ENCODE measurements at regions not wholly inside any gene's neighbourhood (a gene's known extent, or its start where the extent isn't known, plus 50 kb on each side); places are given as distances from the start of the nearest gene placed in this dataset.

- TF ChIP-seq EZH2 (optimal IDR thresholded peaks at IDR 0.05; ENCODE audit: low read depth, low read length) (no peak), EZH2phosphoT487 (IDR thresholded peaks at IDR 0.05; ENCODE audit: low read length) (no peak)
- Histone ChIP-seq H3K27me3 (replicated peaks; ENCODE audit: insufficient read depth, low read length) (no peaks in the 10 kb centered on the region), H3K27ac (ENCODE audit: low read length) (no peak overlapping the region), H3K9me3 (replicated peaks; ENCODE audit: insufficient read depth, low read length) (no peaks in the 10 kb centered on the region), H3K9me2 (replicated peaks; ENCODE audit: insufficient read depth, low read length) (no peaks in the 10 kb centered on the region), H3K4me3 (ENCODE audit: low read length) (no peak overlapping the region), H4K20me1 (ENCODE audit: insufficient read depth, low read length) (no peaks in the 10 kb centered on the region), H3K9ac (ENCODE audit: low read length) (no peak overlapping the region), H3K4me1 (ENCODE audit: low read length) (no peaks in the 10 kb centered on the region), H3K79me2 (ENCODE audit: low read length) (no peaks in the 10 kb centered on the region), H3K4me2 (ENCODE audit: low read depth, low read length) (no peak overlapping the region), H3F3A (ENCODE audit: insufficient read depth, low read length) (no peaks in the 10 kb centered on the region), H3K36me3 (replicated peaks; ENCODE audit: insufficient read depth, low read length) (no peaks in the 10 kb centered on the region), H2AFZ (ENCODE audit: low read length) (no peak overlapping the region)
- DNase-seq = no peak
Measured at GRCh38 chr5:84727708-84728107, 343.0 kb upstream of the EDIL3 start.

- Histone ChIP-seq H3K9me2 (replicated peaks; ENCODE audit: insufficient read depth, low read length) (no peaks in the 10 kb centered on the region), H3K9ac (ENCODE audit: low read length) (no peak overlapping the region), H3F3A (ENCODE audit: insufficient read depth, low read length) (no peaks in the 10 kb centered on the region), H3K36me3 (replicated peaks; ENCODE audit: insufficient read depth, low read length) (no peaks in the 10 kb centered on the region), H3K4me2 (ENCODE audit: low read depth, low read length) (no peak overlapping the region), H3K4me1 (ENCODE audit: low read length) (no peaks in the 10 kb centered on the region), H4K20me1 (ENCODE audit: insufficient read depth, low read length) (no peaks in the 10 kb centered on the region), H2AFZ (ENCODE audit: low read length) (no peak overlapping the region), H3K9me3 (replicated peaks; ENCODE audit: insufficient read depth, low read length) (no peaks in the 10 kb centered on the region), H3K27ac (ENCODE audit: low read length) (no peak overlapping the region), H3K4me3 (ENCODE audit: low read length) (no peak overlapping the region), H3K79me2 (ENCODE audit: low read length) (no peaks in the 10 kb centered on the region), H3K27me3 (replicated peaks; ENCODE audit: insufficient read depth, low read length) (no peaks in the 10 kb centered on the region)
- TF ChIP-seq CTCF (IDR thresholded peaks at IDR 0.05; ENCODE audit: low read length) = no peak
- no peak for TF ChIP-seq EZH2 (optimal IDR thresholded peaks at IDR 0.05; ENCODE audit: low read depth, low read length)
- TF ChIP-seq EZH2phosphoT487 (IDR thresholded peaks at IDR 0.05; ENCODE audit: low read length) = no peak
- no peak for DNase-seq
Measured at GRCh38 chr5:84725946-84726570, 341.4 kb upstream of the EDIL3 start.

- Histone ChIP-seq H3K79me2 (ENCODE audit: low read length) (no peaks in the 10 kb centered on the region), H3K9me2 (replicated peaks; ENCODE audit: insufficient read depth, low read length) (no peaks in the 10 kb centered on the region), H3K4me2 (ENCODE audit: low read depth, low read length) (no peak overlapping the region), H3K9me3 (replicated peaks; ENCODE audit: insufficient read depth, low read length) (no peaks in the 10 kb centered on the region), H3K4me1 (ENCODE audit: low read length) (no peaks in the 10 kb centered on the region), H2AFZ (ENCODE audit: low read length) (no peak overlapping the region), H4K20me1 (ENCODE audit: insufficient read depth, low read length) (no peaks in the 10 kb centered on the region), H3F3A (ENCODE audit: insufficient read depth, low read length) (no peaks in the 10 kb centered on the region), H3K9ac (ENCODE audit: low read length) (no peak overlapping the region), H3K27ac (ENCODE audit: low read length) (no peak overlapping the region), H3K36me3 (replicated peaks; ENCODE audit: insufficient read depth, low read length) (no peaks in the 10 kb centered on the region), H3K4me3 (ENCODE audit: low read length) (no peak overlapping the region), H3K27me3 (replicated peaks; ENCODE audit: insufficient read depth, low read length) (no peaks in the 10 kb centered on the region)
- TF ChIP-seq EZH2 (optimal IDR thresholded peaks at IDR 0.05; ENCODE audit: low read depth, low read length) = no peak
- no peak for TF ChIP-seq EZH2phosphoT487 (IDR thresholded peaks at IDR 0.05; ENCODE audit: low read length)
- TF ChIP-seq CTCF (IDR thresholded peaks at IDR 0.05; ENCODE audit: low read length) = no peak
- no peak for DNase-seq
Measured at GRCh38 chr5:84724683-84725082, 340.0 kb upstream of the EDIL3 start.

- Histone ChIP-seq H3K9me2 (replicated peaks; ENCODE audit: insufficient read depth, low read length) (no peaks in the 10 kb centered on the region), H3K9ac (ENCODE audit: low read length) (no peak overlapping the region), H3K9me3 (replicated peaks; ENCODE audit: insufficient read depth, low read length) (no peaks in the 10 kb centered on the region), H3F3A (ENCODE audit: insufficient read depth, low read length) (no peaks in the 10 kb centered on the region), H2AFZ (ENCODE audit: low read length) (no peak overlapping the region), H3K27me3 (replicated peaks; ENCODE audit: insufficient read depth, low read length) (no peaks in the 10 kb centered on the region), H3K4me2 (ENCODE audit: low read depth, low read length) (no peak overlapping the region), H3K36me3 (replicated peaks; ENCODE audit: insufficient read depth, low read length) (no peaks in the 10 kb centered on the region), H3K4me3 (ENCODE audit: low read length) (no peak overlapping the region), H4K20me1 (ENCODE audit: insufficient read depth, low read length) (no peaks in the 10 kb centered on the region), H3K27ac (ENCODE audit: low read length) (no peak overlapping the region), H3K4me1 (ENCODE audit: low read length) (no peaks in the 10 kb centered on the region), H3K79me2 (ENCODE audit: low read length) (no peaks in the 10 kb centered on the region)
- TF ChIP-seq CTCF (IDR thresholded peaks at IDR 0.05; ENCODE audit: low read length) (no peak), EZH2phosphoT487 (IDR thresholded peaks at IDR 0.05; ENCODE audit: low read length) (no peak), EZH2 (optimal IDR thresholded peaks at IDR 0.05; ENCODE audit: low read depth, low read length) (no peak)
- DNase-seq = no peak
Measured at GRCh38 chr5:84724181-84724580, 339.5 kb upstream of the EDIL3 start.
